ENCODE measurements at regions not wholly inside any gene's neighbourhood (a gene's known extent, or its start where the extent isn't known, plus 50 kb on each side); places are given as distances from the start of the nearest gene placed in this dataset.

- no peak for TF ChIP-seq ATF3 (IDR thresholded peaks at IDR 0.05; ENCODE audit: borderline replicate concordance, extremely low read depth, low read depth, low read length)
Observed at GRCh38 chr1:199862047-199862446, 165.5 kb upstream of the NR5A2 start (continued).

GRCh38 chr1:199866210-199866617, 161.3 kb upstream of the NR5A2 start:
- in situ Hi-C loops (cut with MboI) (no loop called here), intact Hi-C loops (cut with micrococcal nuclease; ENCODE audit: unreplicated experiment) (no loop called here)
- no peak overlapping the region for H3K4me3 ChIP-seq
- no peaks in the 10 kb centered on the region for H3K36me3 ChIP-seq (ENCODE audit: control insufficient read depth in 2 of 2, insufficient read depth in 2 of 2, low read length in 1 of 2)
- WGBS (ENCODE audit: insufficient coverage, insufficient replicate concordance, low lambda C conversion rate, missing lambda C conversion rate) = 22% methylated on average over 5 of the region's 5 CpGs
- H3K4me2 ChIP-seq (ENCODE audit: control insufficient read depth, insufficient read depth) = no peak overlapping the region
- H4K20me1 ChIP-seq (ENCODE audit: control insufficient read depth, insufficient read depth) = no peaks in the 10 kb centered on the region
- FAIRE-seq (no peak), DNase-seq (ENCODE audit: low read depth, low spot score) (no peak), ATAC-seq (no peak)
- no peak overlapping the region for H3K9ac ChIP-seq (ENCODE audit: control insufficient read depth, insufficient read depth, low read length)
- no peaks in the 10 kb centered on the region for H3K9me3 ChIP-seq (replicated peaks; ENCODE audit: control insufficient read depth, insufficient read depth, low read length)
- H3K27ac ChIP-seq (ENCODE audit: control insufficient read depth, insufficient read depth) = no peak overlapping the region
- BruUV-seq (replicated peaks) = no TSS peak
- H3K79me2 ChIP-seq (ENCODE audit: control insufficient read depth, insufficient read depth, low read length) = no peaks in the 10 kb centered on the region
- H3K27me3 ChIP-seq (replicated peaks in 1 of 2; ENCODE audit: control insufficient read depth in 2 of 2, insufficient read depth in 2 of 2, low read length in 1 of 2) = peaks cover 0 to 3% of the 10 kb centered on the region in 2 experiments; a peak in 1 of 4 replicates
- ChIA-PET SMC1A (ENCODE audit: uncharacterized antibody, unreplicated experiment) (no interaction called here), RAD21 (ENCODE audit: unreplicated experiment) (no interaction called here), POLR2A (no interaction called here), CTCF (no interaction called here)
- no peak overlapping the region for H2AFZ ChIP-seq (ENCODE audit: control insufficient read depth, low read depth, low read length)
- no peaks in the 10 kb centered on the region for H3K4me1 ChIP-seq (ENCODE audit: control insufficient read depth, insufficient read depth, low read length)
- TF ChIP-seq NBN (IDR thresholded peaks at IDR 0.05) (no peak), SRF (IDR thresholded peaks at IDR 0.05; ENCODE audit: low read depth in 2 of 2, low read length in 2 of 2) (no peak), E2F4 (IDR thresholded peaks at IDR 0.05; ENCODE audit: low read depth, low read length) (no peak), POU2F2 (IDR thresholded peaks at IDR 0.05; ENCODE audit: borderline replicate concordance, low read depth, low read length) (no peak), STAT3 (IDR thresholded peaks at IDR 0.05; ENCODE audit: low read depth, low read length) (no peak), CTCF (IDR thresholded peaks at IDR 0.05 in 2 of 3, conservative IDR thresholded peaks at IDR 0.05 in 1 of 3; ENCODE audit: control insufficient read depth in 2 of 3, extremely low read depth in 1 of 3, insufficient read depth in 1 of 3, low read depth in 3 of 3, low read length in 3 of 3) (no peak), SIX5 (IDR thresholded peaks at IDR 0.05; ENCODE audit: low read depth, low read length, severe bottlenecking) (no peak), RAD51 (IDR thresholded peaks at IDR 0.05) (no peak), MEF2B (IDR thresholded peaks at IDR 0.05; ENCODE audit: partially characterized antibody, poor library complexity, severe bottlenecking) (no peak), RBBP5 (conservative IDR thresholded peaks at IDR 0.05) (no peak), WRNIP1 (IDR thresholded peaks at IDR 0.05; ENCODE audit: borderline replicate concordance, low read depth, low read length) (no peak), REST (IDR thresholded peaks at IDR 0.05; ENCODE audit: low read depth, low read length) (no peak), GATAD2B (conservative IDR thresholded peaks at IDR 0.05; ENCODE audit: low read depth) (no peak), CHD1 (IDR thresholded peaks at IDR 0.05; ENCODE audit: low read depth, low read length) (no peak), NRF1 (conservative IDR thresholded peaks at IDR 0.05; ENCODE audit: low read depth, low read length) (no peak), KAT2A (conservative IDR thresholded peaks at IDR 0.05; ENCODE audit: control insufficient read depth, low read depth, low read length) (no peak)
